GM19452 (cell line): ENCODE measurements at regions not wholly inside any gene's neighbourhood (a gene's known extent, or its start where the extent isn't known, plus 50 kb on each side); places are given as distances from the start of the nearest gene placed in this dataset.
"Not testable (repeated sequence)": the region's sequence is repeated elsewhere in the genome, so short reads cannot be mapped to it uniquely, and the experiment has no call there.

Experiments
- ATAC-seq: cut with Tn5 transposase; IDR thresholded peaks from one replicate; pipeline ENCODE4 v1.9.1; 2021; ENCODE audit not compliant: unreplicated experiment

DNA sequence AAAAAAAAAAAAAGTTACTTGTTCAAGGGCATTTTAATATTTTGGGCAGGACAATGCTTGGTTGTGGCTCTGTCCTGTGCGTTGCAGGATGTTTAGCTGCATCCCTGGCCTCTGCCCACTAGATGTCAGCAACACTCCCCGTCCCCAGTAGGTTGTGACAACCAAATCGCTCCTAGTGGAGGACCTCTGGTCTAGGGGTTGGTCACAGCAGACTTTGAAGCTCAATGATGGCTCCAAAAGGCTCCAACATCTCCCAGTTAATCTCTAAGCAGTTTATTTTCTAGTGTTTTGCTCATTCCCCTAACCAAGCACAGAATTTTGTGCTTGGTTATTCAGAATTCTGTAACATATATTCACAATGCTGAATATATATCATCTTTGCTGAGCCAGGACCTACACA is 67.0 kb downstream of the CHRNA1 start:
- ATAC-seq: peak; percentile 89

DNA sequence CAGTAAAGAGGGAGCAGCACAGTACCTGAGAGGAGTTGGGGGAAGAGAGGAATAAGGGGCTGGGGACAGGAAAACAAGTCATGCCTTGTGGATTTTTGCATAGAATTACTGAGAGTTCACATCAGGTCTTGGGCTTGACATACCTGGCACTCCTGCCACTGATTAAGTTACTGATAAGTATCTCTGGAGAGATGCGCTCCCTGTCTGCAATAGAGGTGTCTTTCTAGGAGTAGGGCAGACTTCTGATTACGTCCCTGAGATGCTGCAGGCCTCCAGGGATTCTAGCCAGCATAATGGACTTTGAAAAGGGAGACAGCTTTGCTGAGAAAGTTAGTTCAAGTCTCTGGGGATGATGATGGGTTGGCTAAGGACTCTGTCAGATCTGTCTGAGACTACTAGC is 69.4 kb downstream of the CHRNA1 start:
- no peak for ATAC-seq

GRCh38 chr2:174694196-174694878 is 69.9 kb downstream of the CHRNA1 start:
- ATAC-seq: no peak

GRCh38 chr2:174693344-174693743 is 70.9 kb downstream of the CHRNA1 start:
- no peak for ATAC-seq

- ATAC-seq: no peak
Observed at GRCh38 chr2:174692256-174692919, 71.9 kb downstream of the CHRNA1 start.

- ATAC-seq: no peak
Observed at GRCh38 chr2:174691201-174691779, 73.0 kb downstream of the CHRNA1 start.

GRCh38 chr2:174690026-174690425 is 74.2 kb downstream of the CHRNA1 start:
- ATAC-seq: no peak

GRCh38 chr2:174688079-174688478 is 76.2 kb downstream of the CHRNA1 start:
- ATAC-seq: no peak

- ATAC-seq: no peak
Observed at GRCh38 chr2:174686430-174686829, 77.8 kb downstream of the CHRNA1 start.

GRCh38 chr2:174683392-174683759 is 80.9 kb downstream of the CHRNA1 start:
- peak; percentile 25 for ATAC-seq

DNA sequence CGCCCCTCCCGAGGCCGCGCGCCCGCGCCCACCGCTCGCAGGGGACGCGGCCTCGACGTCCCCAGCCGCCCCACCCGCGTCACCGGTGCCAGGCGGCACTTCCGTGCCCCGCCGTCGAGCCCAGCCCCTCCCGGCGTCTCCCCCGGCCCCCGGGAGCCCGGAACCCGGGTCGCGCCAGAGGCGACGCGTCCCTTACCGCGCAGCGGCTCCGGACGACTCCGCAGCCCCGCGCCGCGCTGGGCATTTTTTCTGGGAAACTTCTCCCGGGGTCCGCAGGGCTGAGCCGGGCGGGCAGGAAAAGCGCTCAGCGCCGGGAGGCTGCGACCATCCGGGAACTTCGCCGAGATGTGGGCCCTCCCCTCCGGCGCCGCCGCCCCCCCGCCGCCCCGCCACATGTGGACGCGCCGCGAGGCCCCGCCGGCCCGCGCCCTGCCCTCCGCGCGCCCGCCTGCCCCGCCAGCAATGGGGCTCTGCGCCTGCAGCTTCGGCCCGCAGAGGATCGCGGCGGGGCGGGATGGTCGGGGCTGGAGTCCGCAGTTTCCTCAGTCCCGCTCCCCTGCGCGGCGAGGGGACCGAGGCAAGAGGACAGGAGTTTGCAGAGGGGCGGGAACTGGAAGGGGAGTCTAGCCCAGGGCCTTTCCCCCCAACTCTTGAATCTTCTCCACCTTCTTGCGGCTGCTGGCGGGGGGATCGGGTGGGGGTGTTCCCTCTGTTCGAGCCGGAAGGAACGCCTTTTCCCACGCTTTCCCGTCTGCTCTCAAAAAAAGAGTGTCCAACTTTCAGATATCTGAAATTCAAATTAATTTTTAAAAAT is 81.5 kb downstream of the CHRNA1 start:
- ATAC-seq: peak; percentile 54

- peak; percentile 50 for ATAC-seq
Observed at GRCh38 chr2:174682007-174682577, 82.2 kb downstream of the CHRNA1 start.

- no peak for ATAC-seq
Observed at GRCh38 chr2:174681099-174682006, 82.9 kb downstream of the CHRNA1 start.

DNA sequence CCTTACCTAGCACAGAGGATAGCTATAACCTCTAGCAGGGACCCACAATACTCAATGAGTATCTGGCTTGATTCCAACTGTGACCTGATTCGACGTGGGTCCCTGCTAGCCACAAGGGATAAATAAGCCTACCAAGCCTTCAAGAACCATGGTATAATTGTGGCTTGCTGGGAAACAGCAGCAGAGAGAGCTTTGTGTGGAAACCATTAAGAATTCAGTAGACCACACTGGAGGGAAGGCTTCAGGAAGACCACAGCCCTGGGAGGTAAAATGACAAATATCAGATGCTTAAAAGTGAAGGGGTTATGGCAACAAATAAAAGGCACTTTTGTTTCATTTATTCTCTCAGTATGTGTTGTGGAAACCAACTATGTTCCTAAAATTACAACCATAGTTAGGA is 82.6 kb upstream of the WIPF1 start:
- no peak for ATAC-seq

- ATAC-seq: no peak
Observed at GRCh38 chr2:174678395-174678794, 80.8 kb upstream of the WIPF1 start.

DNA sequence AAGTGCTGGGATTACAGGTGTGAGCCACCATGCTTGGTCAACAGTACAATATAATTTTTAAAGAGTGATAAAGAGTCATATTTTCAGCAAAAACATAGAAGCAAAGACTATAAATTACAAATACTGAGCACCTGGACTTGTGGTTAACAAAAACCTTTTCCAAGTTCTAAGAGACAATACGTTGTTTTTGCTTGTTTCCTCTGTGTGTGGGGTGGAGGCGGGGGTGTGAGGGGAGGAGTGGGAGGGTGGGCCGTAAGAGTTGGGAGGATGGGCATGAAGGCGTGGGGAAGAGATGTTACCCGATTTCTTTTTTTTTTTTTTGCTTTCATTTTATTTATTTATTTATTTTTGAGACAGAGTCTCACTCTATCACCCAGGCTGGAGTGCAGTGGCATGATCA is 78.0 kb upstream of the WIPF1 start:
- no peak for ATAC-seq

DNA sequence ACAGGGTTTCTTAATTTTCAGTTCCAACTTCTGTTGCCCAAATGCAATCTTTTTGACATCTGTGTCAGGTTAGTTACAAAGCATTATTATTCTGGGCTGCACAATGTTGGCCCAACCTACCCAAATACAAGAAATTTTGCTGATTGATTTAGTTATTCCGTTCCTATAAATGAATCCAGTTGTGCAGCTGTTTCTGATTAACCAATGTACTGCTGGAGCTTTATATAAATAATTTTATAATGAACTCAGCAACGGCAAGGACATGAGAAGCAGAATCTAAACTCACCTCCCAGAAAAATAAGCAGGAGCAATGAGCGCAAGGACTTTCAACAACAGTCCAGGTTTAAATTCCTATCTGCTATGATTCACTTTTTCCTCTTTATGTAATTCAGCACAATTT is 76.3 kb upstream of the WIPF1 start:
- ATAC-seq: no peak

- no peak for ATAC-seq
Observed at GRCh38 chr2:174673440-174673839, 75.8 kb upstream of the WIPF1 start.

GRCh38 chr2:174671532-174671931 is 73.9 kb upstream of the WIPF1 start:
- ATAC-seq: not testable (repeated sequence)

DNA sequence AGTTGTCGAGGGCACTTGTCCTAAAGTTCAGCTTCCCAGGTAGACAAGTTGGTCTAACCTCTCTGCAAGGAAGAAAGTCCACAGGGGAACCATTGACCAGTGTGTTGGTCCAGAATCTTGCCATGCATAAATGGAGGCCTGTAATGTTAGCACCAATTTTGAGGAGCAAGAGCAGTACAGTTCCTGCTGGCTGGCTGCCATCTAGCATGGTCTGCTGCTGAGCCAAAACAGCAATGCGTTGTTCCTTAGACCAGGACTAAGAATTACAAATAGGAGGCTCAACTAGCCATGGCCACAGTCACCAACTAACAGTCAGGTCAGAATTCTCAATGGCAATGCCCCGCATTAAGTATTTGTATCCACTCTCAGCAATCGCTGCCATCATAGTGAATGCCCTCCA is 72.8 kb upstream of the WIPF1 start:
- ATAC-seq: no peak
